Ishikawa (cell line): ENCODE measurements at regions not wholly inside any gene's neighbourhood (a gene's known extent, or its start where the extent isn't known, plus 50 kb on each side); places are given as distances from the start of the nearest gene placed in this dataset.

Source experiments
- CEBPB ChIP-seq: IDR thresholded peaks from 2 replicates; pipeline ENCODE4 v1.6.1; 2012
- CREB1 ChIP-seq: IDR thresholded peaks from 2 replicates; pipeline ENCODE4 v1.6.1; 2012; ENCODE audit warnings: low read depth
- NFIC ChIP-seq: IDR thresholded peaks from 2 replicates; pipeline ENCODE4 v1.6.1; 2012
- REST ChIP-seq: IDR thresholded peaks from 2 replicates; pipeline ENCODE4 v1.6.1; 2012; ENCODE audit warnings: low read depth, mild to moderate bottlenecking
- TEAD4 ChIP-seq: IDR thresholded peaks from 2 replicates; pipeline ENCODE4 v1.6.1; 2012
- YY1 ChIP-seq: IDR thresholded peaks from 2 replicates; pipeline ENCODE4 v1.6.1; 2012; ENCODE audit warnings: low read depth

- no peak for TF ChIP-seq CEBPB
- TF ChIP-seq TEAD4 = no peak
- no peak for TF ChIP-seq CREB1
- no peak for TF ChIP-seq YY1
- TF ChIP-seq REST = no peak
- TF ChIP-seq NFIC = no peak
These were observed 554.8 kb upstream of the MEF2C start for GRCh38 chr5:89437450-89438435.
